Prostate gland (tissue), 2 donors: ENCODE measurements at regions not wholly inside any gene's neighbourhood (a gene's known extent, or its start where the extent isn't known, plus 50 kb on each side); places are given as distances from the start of the nearest gene placed in this dataset.

Experiments
- DNase-seq: peaks from one replicate; pipeline ENCODE4 v3.0.0-alpha.2; 2019; ENCODE audit warnings: low spot score
- H3K27ac ChIP-seq, 2 donors: fragments of 200-600 bp; sonication (generic); 2 replicates each; pipeline ENCODE4 v1.5.1; 2017 to 2019
- H3K27me3 ChIP-seq: fragments of 200-600 bp; sonication (generic); replicated peaks from 2 replicates; pipeline ENCODE4 v1.5.1; 2019; ENCODE audit not compliant: insufficient read depth
- H3K36me3 ChIP-seq, 2 donors: fragments of 200-600 bp; sonication (generic); 1 replicate in 1 of 2; 2 replicates in 1 of 2; pipeline versions ENCODE4 v1.5.1 to v1.8.1; 2017 to 2019
- H3K4me1 ChIP-seq: fragments of 200-600 bp; sonication (generic); replicated peaks from 2 replicates; pipeline ENCODE4 v1.5.1; 2019
- H3K4me3 ChIP-seq, 2 donors: fragments of 200-600 bp; sonication (generic); 2 replicates each; pipeline ENCODE4 v1.5.1; 2017 to 2019
- H3K9me3 ChIP-seq: fragments of 200-600 bp; sonication (generic); 2 replicates; pipeline ENCODE4 v1.5.1; 2017
- CTCF ChIP-seq, 4 experiments: fragments of 200-600 bp in 2 of 4; fragments of 450-650 bp in 2 of 4; sonication (generic) in 2 of 4; IDR thresholded peaks; 1 replicate in 3 of 4; 2 replicates in 1 of 4; pipeline ENCODE4 v1.5.1; 2016 to 2019; ENCODE audit warnings: antibody characterized with exemption in 4 of 4, mild to moderate bottlenecking in 2 of 4, moderate library complexity in 2 of 4
- POLR2A ChIP-seq: fragments of 450-650 bp; IDR thresholded peaks from one replicate; pipeline ENCODE4 v1.6.1; 2016; ENCODE audit warnings: antibody characterized with exemption, mild to moderate bottlenecking
- POLR2AphosphoS5 ChIP-seq: sonication (generic); formaldehyde crosslinking; IDR thresholded peaks from one replicate; pipeline ENCODE4 v1.6.1; 2017; ENCODE audit warnings: antibody characterized with exemption
- WGBS: methylation state at CpG from one replicate; pipeline ENCODE4 v1.1.5; 2018; 5-methylcytosine and 5-hydroxymethylcytosine counted together
- intact Hi-C: fragments of 100-400 bp; cut with DNase I; formaldehyde crosslinking; loops from one replicate; pipeline ENCODE4 v1.14.2; 2022

- no peaks in the 10 kb centered on the region for H3K9me3 ChIP-seq
- no peaks in the 10 kb centered on the region for H3K27me3 ChIP-seq
- intact Hi-C loops, result no loop called here
- TF ChIP-seq CTCF (IDR thresholded peaks at IDR 0.05) (no peak), POLR2AphosphoS5 (no peak), POLR2A (no peak)
- 48% methylated on average over 2 of the region's 2 CpGs for WGBS
- no peaks in the 10 kb centered on the region for H3K4me1 ChIP-seq
- DNase-seq, result no peak
- no peaks in the 10 kb centered on the region for H3K36me3 ChIP-seq
- no peak overlapping the region for H3K27ac ChIP-seq
- H3K4me3 ChIP-seq, result no peak overlapping the region
These were observed 194.8 kb downstream of the CAPZA3 start for GRCh38 chr12:18932715-18933114.

- WGBS, result 40% methylated on average over 1 of the region's 1 CpG
- H3K36me3 ChIP-seq, result no peaks in the 10 kb centered on the region
- no peak for DNase-seq
- H3K9me3 ChIP-seq, result no peaks in the 10 kb centered on the region
- H3K27me3 ChIP-seq, result no peaks in the 10 kb centered on the region
- H3K4me3 ChIP-seq, result no peak overlapping the region
- H3K27ac ChIP-seq, result no peak overlapping the region
- TF ChIP-seq POLR2A, result no peak
- no peak for TF ChIP-seq CTCF (IDR thresholded peaks at IDR 0.05)
- TF ChIP-seq POLR2AphosphoS5, result no peak
- intact Hi-C loops, result no loop called here
- H3K4me1 ChIP-seq, result no peaks in the 10 kb centered on the region
These were observed 194.1 kb upstream of the PLEKHA5 start for GRCh38 chr12:18935371-18935965.

GRCh38 chr12:18939051-18939450 lies 190.5 kb upstream of the PLEKHA5 start:
- H3K27ac ChIP-seq, result no peak overlapping the region
- H3K36me3 ChIP-seq, result no peaks in the 10 kb centered on the region
- no peaks in the 10 kb centered on the region for H3K4me1 ChIP-seq
- intact Hi-C loops, result no loop called here
- 91% methylated on average over 1 of the region's 1 CpG for WGBS
- TF ChIP-seq POLR2A (no peak), POLR2AphosphoS5 (no peak), CTCF (IDR thresholded peaks at IDR 0.05) (no peak)
- DNase-seq, result no peak
- H3K4me3 ChIP-seq, result no peak overlapping the region
- H3K9me3 ChIP-seq, result no peaks in the 10 kb centered on the region
- no peaks in the 10 kb centered on the region for H3K27me3 ChIP-seq

- Histone ChIP-seq H3K27me3 (no peaks in the 10 kb centered on the region), H3K4me3 (no peak overlapping the region), H3K9me3 (no peaks in the 10 kb centered on the region), H3K36me3 (no peaks in the 10 kb centered on the region), H3K27ac (no peak overlapping the region), H3K4me1 (no peaks in the 10 kb centered on the region)
- intact Hi-C loops, result no loop called here
- TF ChIP-seq CTCF (IDR thresholded peaks at IDR 0.05), result no peak
- no peak for DNase-seq
- WGBS, result 86% methylated on average over 2 of the region's 2 CpGs
These were observed 186.9 kb upstream of the PLEKHA5 start for GRCh38 chr12:18942669-18943068.

GRCh38 chr12:18943200-18943599 lies 186.3 kb upstream of the PLEKHA5 start:
- WGBS, result 25% methylated on average over 5 of the region's 5 CpGs
- H3K9me3 ChIP-seq, result no peaks in the 10 kb centered on the region
- no peak overlapping the region for H3K27ac ChIP-seq
- DNase-seq, result no peak
- intact Hi-C loops, result no loop called here
- no peaks in the 10 kb centered on the region for H3K36me3 ChIP-seq
- no peaks in the 10 kb centered on the region for H3K4me1 ChIP-seq
- no peaks in the 10 kb centered on the region for H3K27me3 ChIP-seq
- no peak overlapping the region for H3K4me3 ChIP-seq
- no peak for TF ChIP-seq POLR2A
